HG03439 (cell line): ENCODE measurements at regions not wholly inside any gene's neighbourhood (a gene's known extent, or its start where the extent isn't known, plus 50 kb on each side); places are given as distances from the start of the nearest gene placed in this dataset.

Experiments used
- ATAC-seq: cut with Tn5 transposase; IDR thresholded peaks from one replicate; pipeline ENCODE4 v1.9.1; 2021; ENCODE audit warnings: mild to moderate bottlenecking, moderate library complexity; ENCODE audit not compliant: unreplicated experiment

- ATAC-seq: no peak
Observed at GRCh38 chr5:136424835-136425584, 59.7 kb upstream of the TRPC7 start.

DNA sequence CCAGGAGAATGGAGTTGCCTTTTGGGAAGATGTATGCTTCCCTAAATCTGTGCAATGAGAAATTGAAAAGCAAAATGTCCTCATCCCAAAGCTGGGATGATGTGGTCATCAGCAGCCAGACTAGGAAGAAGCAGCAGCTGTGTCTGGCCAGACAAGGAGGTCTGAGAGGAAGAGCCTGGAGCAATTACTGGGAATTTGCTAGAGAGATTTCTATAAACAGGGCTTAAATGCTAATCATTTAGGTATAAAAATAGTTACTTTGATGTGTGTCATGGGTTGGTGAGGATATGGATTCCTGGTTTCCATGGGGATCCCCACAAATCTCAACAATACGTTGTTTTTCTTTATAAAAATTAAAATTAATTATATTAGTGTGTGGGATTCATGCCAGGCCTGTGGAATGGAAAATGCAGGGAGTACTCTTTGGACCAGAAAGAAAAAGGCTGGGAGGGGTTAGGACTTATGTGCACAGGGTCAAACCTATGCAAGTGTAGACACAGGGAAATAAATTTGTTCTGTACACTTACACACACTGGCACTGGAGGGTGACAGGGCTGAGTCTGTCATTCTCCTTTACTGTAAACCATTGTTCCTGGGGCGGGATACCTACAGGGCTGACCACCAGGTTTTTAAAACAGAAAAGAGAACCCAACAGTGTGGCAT, 58.7 kb upstream of the TRPC7 start:
- no peak for ATAC-seq

DNA sequence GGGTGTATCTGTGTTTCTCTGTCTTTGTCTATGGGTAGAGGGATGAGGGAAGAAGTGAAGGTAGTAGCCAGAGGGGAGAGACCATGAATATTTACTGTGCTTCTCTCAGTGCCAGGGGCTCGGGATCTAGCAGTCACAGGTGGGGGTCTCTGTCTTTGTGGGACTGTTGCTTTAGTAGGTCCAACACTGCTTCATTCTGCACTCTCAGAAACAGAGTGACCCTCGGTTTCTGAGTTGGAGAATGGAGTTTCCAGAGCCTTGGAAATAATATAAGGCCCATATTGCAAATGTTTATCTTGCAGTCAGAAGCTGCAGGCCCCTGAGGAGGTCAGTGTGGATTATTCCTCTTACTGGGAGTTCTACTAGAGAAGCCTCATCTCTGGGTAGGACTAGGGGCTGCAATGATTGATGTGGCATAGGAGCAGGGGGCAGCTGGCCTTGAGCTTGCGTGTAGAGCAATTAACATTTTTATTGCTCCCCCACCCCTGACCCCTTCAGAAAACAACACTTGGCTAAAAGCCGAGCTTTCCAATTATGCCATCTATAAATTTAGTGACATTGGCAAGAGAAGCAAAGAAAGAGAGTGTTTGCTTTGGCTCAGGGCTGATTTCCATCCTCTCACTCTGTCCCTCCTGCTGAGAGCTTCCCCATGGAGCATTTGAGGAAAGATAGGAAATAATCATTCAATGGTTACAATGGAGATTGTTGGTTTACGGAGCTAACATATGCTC, 55.0 kb upstream of the TRPC7 start:
- no peak for ATAC-seq

- ATAC-seq: no peak
Observed at GRCh38 chr5:136418301-136418700, 53.0 kb upstream of the TRPC7 start.
